Astrocyte (in vitro differentiated cells and primary cell): ENCODE measurements at regions not wholly inside any gene's neighbourhood (a gene's known extent, or its start where the extent isn't known, plus 50 kb on each side); places are given as distances from the start of the nearest gene placed in this dataset.

Experiments
- DNase-seq: peaks from one replicate; pipeline ENCODE4 v3.0.0-alpha.2; 2010; ENCODE audit warnings: low read depth
- FAIRE-seq: peaks from 2 replicates; lab custom pipeline; 2011; peaks lifted over from hg19 to GRCh38; lab: Jason Lieb, UNC
- H2AFZ ChIP-seq: 2 replicates; pipeline ENCODE4 v1.6.0; 2012; ENCODE audit warnings: low read depth, low read length, inconsistent platforms
- H3K27ac ChIP-seq: 2 replicates; pipeline ENCODE4 v1.5.1; 2011; ENCODE audit warnings: low read depth, low read length, inconsistent platforms
- H3K27me3 ChIP-seq: 2 replicates; pipeline ENCODE4 v1.6.0; 2011; ENCODE audit warnings: low read length, inconsistent platforms; ENCODE audit not compliant: insufficient read depth
- H3K36me3 ChIP-seq: 2 replicates; pipeline ENCODE4 v1.5.1; 2011; ENCODE audit warnings: low read length, inconsistent platforms; ENCODE audit not compliant: insufficient read depth
- H3K4me1 ChIP-seq: 2 replicates; pipeline ENCODE4 v1.5.1; 2011; ENCODE audit warnings: low read length, inconsistent platforms; ENCODE audit not compliant: insufficient read depth
- H3K4me2 ChIP-seq: 2 replicates; pipeline ENCODE4 v1.6.0; 2012; ENCODE audit warnings: low read length, inconsistent platforms
- H3K4me3 ChIP-seq: 2 replicates; pipeline ENCODE4 v1.5.1; 2011; ENCODE audit warnings: low read depth, mild to moderate bottlenecking, low read length, inconsistent platforms; ENCODE audit not compliant: insufficient read depth
- H3K79me2 ChIP-seq: 2 replicates; pipeline ENCODE4 v1.6.0; 2012; ENCODE audit warnings: mild to moderate bottlenecking, low read length, inconsistent platforms; ENCODE audit not compliant: insufficient read depth
- H3K9ac ChIP-seq: 2 replicates; pipeline ENCODE4 v1.6.0; 2012; ENCODE audit warnings: mild to moderate bottlenecking, low read length, inconsistent platforms
- H3K9me3 ChIP-seq: 2 replicates; pipeline ENCODE4 v1.5.1; 2012; ENCODE audit warnings: low read depth, mild to moderate bottlenecking, low read length, inconsistent platforms; ENCODE audit not compliant: insufficient read depth
- H4K20me1 ChIP-seq: 2 replicates; pipeline ENCODE4 v1.6.0; 2012; ENCODE audit warnings: low read length, inconsistent platforms; ENCODE audit not compliant: insufficient read depth
- H3K27ac Mint-ChIP-seq: one replicate; pipeline ENCODE4 v1.8.0; 2021; ENCODE audit warnings: mild to moderate bottlenecking, mixed read lengths; ENCODE audit not compliant: unreplicated experiment
- H3K27me3 Mint-ChIP-seq: one replicate; pipeline ENCODE4 v1.8.0; 2021; ENCODE audit warnings: low read depth, mixed read lengths; ENCODE audit not compliant: unreplicated experiment
- H3K36me3 Mint-ChIP-seq: one replicate; pipeline ENCODE4 v1.8.0; 2021; ENCODE audit warnings: low read depth, mixed read lengths; ENCODE audit not compliant: unreplicated experiment
- H3K4me1 Mint-ChIP-seq: one replicate; pipeline ENCODE4 v1.8.0; 2021; ENCODE audit warnings: low read depth, mixed read lengths; ENCODE audit not compliant: unreplicated experiment
- H3K4me3 Mint-ChIP-seq: one replicate; pipeline ENCODE4 v1.8.0; 2021; ENCODE audit warnings: mild to moderate bottlenecking, moderate library complexity, mixed read lengths; ENCODE audit not compliant: unreplicated experiment
- H3K9me3 Mint-ChIP-seq: one replicate; pipeline ENCODE4 v1.8.0; 2021; ENCODE audit warnings: mild to moderate bottlenecking, mixed read lengths; ENCODE audit not compliant: unreplicated experiment
- EZH2 ChIP-seq: IDR thresholded peaks from 2 replicates; pipeline ENCODE4 v1.6.1; 2012; ENCODE audit warnings: mild to moderate bottlenecking, low read length, inconsistent platforms; ENCODE audit not compliant: insufficient read depth
- TF ChIP-seq, protein P1 (sequence below): IDR thresholded peaks from 2 replicates; pipeline ENCODE4 v1.5.1; 2011; ENCODE audit warnings: low read depth, mild to moderate bottlenecking, inconsistent platforms, low read length, moderate library complexity; ENCODE audit not compliant: insufficient read depth

DNA sequence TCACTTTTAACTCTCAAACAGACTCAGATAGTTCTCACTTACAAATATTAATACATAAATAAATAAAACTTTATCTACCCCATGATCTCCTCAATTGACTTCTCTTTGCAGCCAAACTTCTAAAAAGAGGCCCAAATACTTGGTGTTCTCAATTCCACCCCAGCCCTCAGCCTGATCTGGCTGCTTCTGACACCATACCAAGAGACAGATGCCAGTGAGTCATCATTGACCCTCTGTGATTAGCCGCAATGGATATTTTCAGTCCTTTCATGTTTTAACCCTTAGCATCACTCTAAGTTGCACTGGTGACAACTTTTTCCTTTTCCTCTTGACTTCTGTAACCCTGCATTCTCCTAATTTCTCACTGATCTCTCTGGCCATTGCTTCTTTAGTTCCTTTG, 184.1 kb upstream of the ARHGAP20 start:
- Histone ChIP-seq H3K36me3 (no peaks in the 10 kb centered on the region), H3K4me1 (peaks cover 16% of the 10 kb centered on the region), H3K27ac (peak overlapping the region; percentile 47), H3K27me3 (no peaks in the 10 kb centered on the region), H3K9ac (no peak overlapping the region), H4K20me1 (no peaks in the 10 kb centered on the region), H3K79me2 (no peaks in the 10 kb centered on the region), H2AFZ (no peak overlapping the region), H3K9me3 (no peaks in the 10 kb centered on the region), H3K4me2 (peak overlapping the region; percentile 49), H3K4me3 (no peak overlapping the region)
- Mint-ChIP-seq H3K27me3 (peaks cover 4% of the 10 kb centered on the region), H3K27ac (peak overlapping the region; percentile 35), H3K4me1 (peaks cover 29% of the 10 kb centered on the region), H3K36me3 (no peaks in the 10 kb centered on the region), H3K4me3 (no peak overlapping the region), H3K9me3 (no peaks in the 10 kb centered on the region)
- DNase-seq = peak; percentile 93
- FAIRE-seq = peak; percentile 17
- TF ChIP-seq, protein P1, sequence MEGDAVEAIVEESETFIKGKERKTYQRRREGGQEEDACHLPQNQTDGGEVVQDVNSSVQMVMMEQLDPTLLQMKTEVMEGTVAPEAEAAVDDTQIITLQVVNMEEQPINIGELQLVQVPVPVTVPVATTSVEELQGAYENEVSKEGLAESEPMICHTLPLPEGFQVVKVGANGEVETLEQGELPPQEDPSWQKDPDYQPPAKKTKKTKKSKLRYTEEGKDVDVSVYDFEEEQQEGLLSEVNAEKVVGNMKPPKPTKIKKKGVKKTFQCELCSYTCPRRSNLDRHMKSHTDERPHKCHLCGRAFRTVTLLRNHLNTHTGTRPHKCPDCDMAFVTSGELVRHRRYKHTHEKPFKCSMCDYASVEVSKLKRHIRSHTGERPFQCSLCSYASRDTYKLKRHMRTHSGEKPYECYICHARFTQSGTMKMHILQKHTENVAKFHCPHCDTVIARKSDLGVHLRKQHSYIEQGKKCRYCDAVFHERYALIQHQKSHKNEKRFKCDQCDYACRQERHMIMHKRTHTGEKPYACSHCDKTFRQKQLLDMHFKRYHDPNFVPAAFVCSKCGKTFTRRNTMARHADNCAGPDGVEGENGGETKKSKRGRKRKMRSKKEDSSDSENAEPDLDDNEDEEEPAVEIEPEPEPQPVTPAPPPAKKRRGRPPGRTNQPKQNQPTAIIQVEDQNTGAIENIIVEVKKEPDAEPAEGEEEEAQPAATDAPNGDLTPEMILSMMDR = no peak
- no peak for TF ChIP-seq EZH2

DNA sequence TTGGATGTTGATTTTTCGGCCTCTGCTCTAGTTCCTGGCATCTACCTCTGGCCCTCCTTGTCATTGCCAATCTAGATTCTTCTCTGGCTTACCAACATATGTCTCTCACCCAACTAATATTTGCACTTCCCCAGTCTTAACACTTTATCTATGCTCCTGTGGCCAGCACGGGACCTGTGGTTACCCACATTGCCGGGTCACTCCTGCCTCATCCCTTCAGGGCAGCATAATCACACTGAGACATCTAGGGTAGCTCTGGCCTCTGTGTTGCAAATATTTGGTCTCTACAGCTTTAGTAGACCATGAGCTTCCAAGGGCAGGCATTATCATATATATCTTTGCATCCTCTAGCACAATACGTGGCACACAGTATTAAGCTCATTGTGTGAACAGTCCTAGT, 182.0 kb upstream of the ARHGAP20 start:
- DNase-seq (no peak), FAIRE-seq (no peak)
- no peak overlapping the region for H3K9ac ChIP-seq
- Mint-ChIP-seq H3K36me3 (no peaks in the 10 kb centered on the region), H3K27me3 (peaks cover 4% of the 10 kb centered on the region), H3K27ac (no peak overlapping the region), H3K9me3 (no peaks in the 10 kb centered on the region), H3K4me3 (no peak overlapping the region), H3K4me1 (peaks cover 33% of the 10 kb centered on the region)
- no peak overlapping the region for H3K4me2 ChIP-seq
- H3K36me3 ChIP-seq = no peaks in the 10 kb centered on the region
- no peak overlapping the region for H3K4me3 ChIP-seq
- H2AFZ ChIP-seq = no peak overlapping the region
- no peaks in the 10 kb centered on the region for H3K9me3 ChIP-seq
- H3K4me1 ChIP-seq = peaks cover 16% of the 10 kb centered on the region
- TF ChIP-seq EZH2 = no peak
- TF ChIP-seq, protein P1 = no peak
- no peaks in the 10 kb centered on the region for H3K27me3 ChIP-seq
- no peak overlapping the region for H3K27ac ChIP-seq
- no peaks in the 10 kb centered on the region for H4K20me1 ChIP-seq
- no peaks in the 10 kb centered on the region for H3K79me2 ChIP-seq

DNA sequence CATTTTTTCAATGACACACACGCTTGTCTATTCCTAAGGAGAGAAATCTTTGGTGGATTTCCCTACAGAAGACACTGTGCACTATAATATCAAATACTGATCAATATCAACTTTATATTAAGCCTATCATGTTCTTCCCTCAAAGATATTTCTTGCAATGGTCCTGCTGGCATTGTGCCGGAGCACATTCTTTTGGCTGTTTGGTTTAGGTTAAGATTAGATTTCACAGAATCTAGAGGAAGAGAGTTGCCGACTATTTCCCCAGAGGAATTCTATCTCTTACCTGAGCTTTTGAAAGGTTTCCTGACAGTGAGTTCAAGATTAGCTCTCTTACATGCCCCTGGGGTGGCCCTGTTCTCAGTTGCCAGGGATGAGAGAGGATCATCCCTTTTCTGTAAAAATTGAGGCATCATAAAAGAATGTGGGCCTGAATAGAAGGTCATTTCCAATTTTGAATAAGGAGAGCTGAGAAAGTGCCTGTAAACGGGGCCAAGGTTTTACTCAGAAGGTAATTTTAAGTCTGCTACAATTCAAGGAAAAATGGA, 180.6 kb upstream of the ARHGAP20 start:
- no peak for FAIRE-seq
- no peaks in the 10 kb centered on the region for H3K9me3 Mint-ChIP-seq

More for the DNA sequence above, 180.6 kb upstream of the ARHGAP20 start:
- H3K27me3 Mint-ChIP-seq = peaks cover 6% of the 10 kb centered on the region
- no peaks in the 10 kb centered on the region for H3K36me3 Mint-ChIP-seq
- Histone ChIP-seq H3K79me2 (no peaks in the 10 kb centered on the region), H4K20me1 (no peaks in the 10 kb centered on the region), H2AFZ (no peak overlapping the region), H3K9me3 (no peaks in the 10 kb centered on the region), H3K9ac (no peak overlapping the region), H3K4me2 (no peak overlapping the region), H3K4me3 (no peak overlapping the region), H3K27me3 (no peaks in the 10 kb centered on the region), H3K27ac (no peak overlapping the region), H3K4me1 (peaks cover 16% of the 10 kb centered on the region), H3K36me3 (no peaks in the 10 kb centered on the region)
- DNase-seq = no peak
- no peak overlapping the region for H3K4me3 Mint-ChIP-seq
- peaks cover 33% of the 10 kb centered on the region for H3K4me1 Mint-ChIP-seq
- H3K27ac Mint-ChIP-seq = no peak overlapping the region
- no peak for TF ChIP-seq EZH2
- TF ChIP-seq, protein P1 = no peak
